ENCODE measurements at regions not wholly inside any gene's neighbourhood (a gene's known extent, or its start where the extent isn't known, plus 50 kb on each side); places are given as distances from the start of the nearest gene placed in this dataset.
"Not testable (repeated sequence)": the region's sequence is repeated elsewhere in the genome, so short reads cannot be mapped to it uniquely, and the experiment has no call there.

DNA sequence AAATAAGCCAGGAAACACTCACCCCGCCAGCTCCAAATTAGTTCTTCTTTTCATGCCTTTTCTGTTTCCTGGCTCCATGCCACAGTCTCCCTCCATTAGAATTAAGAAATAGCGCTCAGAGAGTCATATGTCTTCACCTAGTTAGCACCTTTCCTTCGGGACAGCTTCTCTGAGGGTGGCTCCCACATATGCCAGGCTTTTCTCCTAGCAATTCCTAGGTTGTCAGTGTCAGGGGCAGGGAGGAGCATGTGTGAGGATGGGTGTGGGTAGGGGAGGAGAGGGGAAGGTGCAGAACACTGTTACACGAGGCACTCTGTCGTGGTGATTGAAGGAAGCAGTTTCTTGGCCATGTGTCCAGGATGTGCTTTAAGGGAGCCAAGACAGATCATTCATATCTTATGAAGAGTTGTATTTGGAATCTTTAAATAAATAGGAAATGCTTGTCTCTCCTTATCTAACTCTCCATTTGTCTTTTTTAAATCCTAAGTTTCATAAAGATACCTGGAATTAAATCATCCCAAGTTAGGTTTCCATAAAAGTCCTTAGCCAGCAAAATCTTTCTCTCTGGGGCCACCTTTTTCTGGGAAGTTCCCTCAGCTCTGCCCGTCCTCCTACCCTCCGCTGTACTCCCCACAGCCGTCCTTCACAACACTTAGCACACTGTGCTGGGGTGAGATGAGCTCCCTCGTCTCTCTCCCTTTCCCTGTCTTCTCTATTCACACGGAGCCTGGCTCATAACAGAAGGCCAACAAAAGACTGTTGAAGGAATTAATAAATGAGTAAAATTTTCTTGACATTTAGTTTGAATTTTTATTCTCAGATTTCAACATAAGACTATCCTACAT lies 361.0 kb downstream of the CD83 start:
- DNase-seq (ENCODE audit: low spot score), result no peak

GRCh38 chr6:14481946-14482345 lies 364.4 kb downstream of the CD83 start:
- DNase-seq (ENCODE audit: low spot score), result not testable (repeated sequence)

DNA sequence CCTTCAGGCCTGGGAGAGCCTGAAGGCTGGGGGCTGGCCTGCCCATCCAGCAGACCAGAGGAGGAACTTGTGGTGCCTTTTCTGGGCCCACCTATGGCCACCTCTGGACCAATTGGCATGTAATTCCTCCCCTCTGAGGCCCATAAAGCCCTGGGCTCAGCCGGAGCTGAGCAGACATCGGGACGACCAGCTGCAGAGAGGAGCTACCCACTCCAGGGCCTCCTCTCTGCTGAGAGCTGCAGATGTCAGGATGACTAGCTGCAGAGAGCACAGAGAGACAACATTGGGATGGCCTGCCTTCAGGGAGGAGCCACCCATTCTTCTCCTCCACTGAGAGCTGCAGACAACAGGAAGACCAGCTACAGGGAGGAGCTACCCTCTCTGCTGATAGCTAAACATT lies 370.1 kb downstream of the CD83 start:
- DNase-seq (ENCODE audit: low spot score), result no peak

DNA sequence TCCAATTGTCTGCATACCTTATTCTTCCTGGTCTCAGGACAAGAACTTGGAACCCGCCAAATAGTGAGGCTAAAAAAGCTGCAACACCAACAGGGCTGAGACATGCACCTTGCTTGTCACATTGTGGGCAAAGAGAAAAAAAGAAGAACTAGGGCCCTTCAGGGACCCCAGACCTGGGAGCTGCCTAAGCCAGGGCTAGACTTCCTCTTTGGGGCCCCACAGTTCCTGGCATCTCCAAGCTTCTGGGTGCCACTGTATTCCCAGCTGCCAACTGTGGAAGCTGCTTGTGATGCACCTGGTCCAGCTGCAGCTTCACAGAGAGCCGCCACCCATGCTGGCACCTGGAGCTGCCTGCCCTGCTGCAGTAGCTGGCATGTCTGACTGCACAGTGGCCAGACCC lies 370.6 kb downstream of the CD83 start:
- no peak for DNase-seq (ENCODE audit: low spot score)

DNA sequence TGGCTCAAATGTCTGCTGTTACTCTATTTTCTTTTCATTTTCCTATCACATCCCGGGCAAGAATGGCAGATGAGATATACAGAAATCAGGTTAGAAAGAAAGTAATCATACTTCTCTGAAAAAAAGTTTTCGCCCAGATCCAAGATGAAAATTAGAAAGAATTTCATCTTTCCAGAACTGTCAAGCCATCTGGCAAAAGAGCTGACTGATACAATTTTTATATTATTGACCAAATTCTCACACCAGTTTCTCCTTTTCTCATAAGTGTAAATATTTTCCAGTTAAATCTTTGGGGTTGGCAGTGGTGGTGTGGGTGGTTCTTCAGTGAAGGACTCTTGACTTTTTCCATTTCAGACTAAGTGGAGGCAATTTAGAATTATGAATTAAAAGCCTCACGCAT lies 371.9 kb downstream of the CD83 start:
- DNase-seq (ENCODE audit: low spot score), result no peak

DNA sequence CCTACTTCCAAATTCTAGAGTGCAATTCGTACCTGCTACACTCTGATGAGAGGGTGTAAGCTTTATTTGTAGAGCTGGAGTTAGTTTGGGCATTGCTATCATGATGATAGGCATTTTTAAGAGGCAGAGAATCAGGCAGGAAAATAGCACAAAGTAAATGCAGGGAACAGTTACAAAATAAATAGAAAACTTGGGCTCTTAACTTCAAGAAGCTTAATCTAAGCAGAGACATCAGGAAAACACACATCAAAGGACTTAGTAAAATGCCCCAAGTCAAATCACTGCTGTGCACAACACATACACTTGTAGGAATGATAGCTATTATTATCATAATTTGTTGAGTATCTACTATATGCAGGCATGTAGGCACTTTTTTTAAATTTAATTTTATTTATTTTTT lies 381.2 kb downstream of the CD83 start:
- no peak for DNase-seq (ENCODE audit: low spot score)

DNA sequence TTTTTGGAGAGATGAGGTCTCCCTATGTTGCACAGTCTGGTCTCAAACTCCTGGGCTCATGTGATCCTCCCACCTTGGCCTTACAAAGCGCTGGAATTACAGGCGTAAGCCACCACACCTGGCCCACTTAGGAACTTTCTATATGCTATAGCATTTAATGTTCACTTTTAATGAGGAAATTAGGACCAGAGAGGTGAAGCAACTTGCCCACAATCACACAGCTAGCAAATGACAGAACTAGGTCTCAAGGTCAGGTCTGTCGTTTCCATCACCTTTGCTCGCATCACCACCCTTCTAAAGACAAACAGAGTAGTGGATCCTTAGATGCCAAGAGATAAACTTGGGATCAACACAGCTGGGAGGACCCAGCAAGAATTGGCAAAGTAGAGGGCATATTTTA lies 381.7 kb downstream of the CD83 start:
- no peak for DNase-seq (ENCODE audit: low spot score)

GRCh38 chr6:14499841-14500240 lies 382.3 kb downstream of the CD83 start:
- DNase-seq (ENCODE audit: low spot score), result no peak

DNA sequence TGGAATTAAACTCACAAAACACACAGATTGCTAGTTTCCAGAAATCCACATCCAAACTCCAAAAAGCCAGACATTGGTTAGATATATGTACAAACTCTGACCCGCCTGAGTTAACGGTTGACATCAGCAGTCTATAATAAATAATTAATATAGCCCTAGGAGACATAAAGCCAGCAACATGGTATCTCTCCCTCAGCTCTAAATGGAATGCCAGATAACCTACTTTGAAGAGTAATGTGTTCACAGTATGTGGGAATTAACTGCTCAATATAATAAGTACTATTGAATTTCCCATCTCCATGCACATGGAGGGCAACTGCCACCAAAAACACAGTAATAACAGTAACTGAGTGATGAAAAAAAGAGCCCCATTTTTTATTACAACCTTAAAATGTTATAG lies 383.2 kb downstream of the CD83 start:
- no peak for DNase-seq (ENCODE audit: low spot score)

DNA sequence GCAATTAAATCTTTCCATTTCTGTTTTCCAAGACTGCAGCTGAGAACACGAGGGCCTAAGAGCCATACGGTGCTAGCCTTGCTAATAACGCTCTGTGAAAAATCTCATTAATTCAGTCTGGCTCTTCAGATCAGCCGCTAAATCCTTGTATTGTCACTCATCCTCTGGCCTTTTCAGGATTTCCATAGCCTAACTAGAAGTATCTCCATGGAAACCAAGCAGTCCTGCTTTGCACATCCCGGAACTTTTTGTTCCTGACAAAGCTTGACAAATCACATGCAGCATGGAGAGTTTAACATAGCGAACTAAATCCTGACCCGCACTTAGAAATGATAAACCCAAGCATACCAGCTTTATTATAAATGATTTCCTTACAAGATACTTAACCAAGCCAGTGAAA lies 383.7 kb downstream of the CD83 start:
- DNase-seq (ENCODE audit: low spot score), result no peak

- no peak for DNase-seq (ENCODE audit: low spot score)
Observed at GRCh38 chr6:14501914-14502313, 384.3 kb downstream of the CD83 start.

DNA sequence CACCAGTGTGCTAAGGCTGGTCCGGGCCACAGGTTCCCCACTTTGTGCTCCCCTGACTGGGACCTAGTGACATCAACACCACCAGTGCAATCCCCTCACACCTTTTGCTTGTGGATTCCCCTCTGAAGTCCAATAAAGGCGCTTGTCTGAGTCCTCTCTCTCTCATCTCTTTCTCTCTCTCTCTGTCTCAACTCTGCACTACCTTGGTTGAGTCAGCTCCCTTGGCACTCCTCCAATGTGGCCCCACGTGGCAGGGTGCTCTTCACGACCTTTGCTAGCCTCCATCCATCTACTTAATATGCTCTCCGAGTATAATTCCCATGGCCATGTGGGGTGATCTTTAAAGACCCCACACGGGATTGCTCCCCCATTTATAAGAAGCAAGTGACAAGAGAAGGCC lies 385.0 kb downstream of the CD83 start:
- DNase-seq (ENCODE audit: low spot score), result no peak

- no peak for DNase-seq (ENCODE audit: low spot score)
Observed at GRCh38 chr6:14505401-14505800, 387.8 kb downstream of the CD83 start.

DNA sequence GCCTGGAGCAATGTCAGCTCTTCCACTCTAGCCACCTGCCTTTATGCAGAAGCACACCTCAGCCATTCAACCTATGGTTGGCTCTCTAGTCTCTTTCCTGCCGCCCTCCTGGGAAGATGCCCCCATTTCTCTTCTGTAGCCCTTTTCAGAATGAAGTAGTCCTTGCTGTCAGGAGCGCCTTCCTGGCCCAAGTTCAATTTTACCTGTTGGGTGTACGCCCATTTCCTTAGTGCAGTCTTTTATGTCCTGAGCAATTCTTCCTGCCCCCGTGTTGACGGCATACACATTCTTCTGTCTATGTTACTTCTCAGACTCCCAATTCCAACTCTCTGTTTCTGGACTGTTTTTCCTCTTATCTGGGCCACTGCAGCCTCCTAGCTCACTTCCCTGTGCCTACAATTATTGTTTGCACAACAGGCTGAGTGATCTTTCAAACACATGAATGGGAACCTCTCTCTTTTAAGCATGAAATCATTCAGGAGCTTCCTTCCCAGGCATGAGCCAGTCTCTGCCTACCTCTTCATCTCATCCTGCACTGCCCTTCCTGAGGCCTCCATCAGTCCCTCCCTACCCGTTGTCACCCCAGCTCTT lies 389.2 kb downstream of the CD83 start:
- no peak for DNase-seq (ENCODE audit: low spot score)

DNA sequence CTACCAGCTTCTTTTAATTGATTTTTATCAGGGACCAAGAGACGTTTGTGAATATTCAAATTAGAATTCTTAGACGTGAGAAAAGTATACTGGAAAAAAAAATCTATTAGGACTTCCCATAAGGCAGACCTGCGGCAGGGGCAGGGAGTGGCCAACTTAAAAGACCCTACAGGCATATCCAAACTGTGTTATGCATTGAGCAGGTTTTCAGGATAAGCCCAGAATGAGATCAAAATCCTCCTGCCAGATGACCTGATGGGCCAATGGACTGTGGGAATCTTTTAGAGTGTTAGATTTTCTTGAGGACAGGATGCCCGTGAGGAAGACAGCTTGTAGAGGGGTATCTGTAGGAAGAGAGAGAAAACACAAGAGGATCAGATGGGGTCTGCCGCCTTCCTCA lies 391.5 kb downstream of the CD83 start:
- no peak for DNase-seq (ENCODE audit: low spot score)

GRCh38 chr6:14510038-14510437 lies 392.5 kb downstream of the CD83 start:
- no peak for DNase-seq (ENCODE audit: low spot score)

DNA sequence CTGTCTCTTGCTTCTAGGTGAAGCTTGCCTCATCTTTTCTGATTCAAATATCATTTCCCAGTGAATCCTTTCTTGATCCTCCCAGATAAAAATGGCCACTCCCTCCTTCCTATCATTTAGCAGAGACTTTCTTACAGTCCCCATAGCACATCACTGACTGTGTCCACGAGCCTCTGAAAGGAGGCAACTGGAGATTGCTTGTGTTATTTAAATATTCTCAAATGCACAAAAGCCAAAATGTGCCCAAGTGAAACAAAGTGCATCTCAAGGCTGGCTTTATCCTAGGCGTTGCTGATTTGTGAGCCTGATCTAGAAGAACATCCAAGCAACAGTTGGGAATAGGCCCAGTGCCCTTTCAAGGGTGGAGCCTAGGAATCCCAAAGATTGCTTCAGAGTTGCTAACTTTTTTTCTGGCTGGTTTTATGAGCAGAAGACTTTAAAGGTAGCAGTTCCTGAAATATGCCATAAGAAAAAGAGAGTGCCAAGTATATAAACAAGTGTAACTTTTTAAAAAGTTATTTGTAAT lies 393.6 kb downstream of the CD83 start:
- no peak for DNase-seq (ENCODE audit: low spot score)

- DNase-seq (ENCODE audit: low spot score), result no peak
Observed at GRCh38 chr6:14512246-14512645, 394.7 kb downstream of the CD83 start.

DNA sequence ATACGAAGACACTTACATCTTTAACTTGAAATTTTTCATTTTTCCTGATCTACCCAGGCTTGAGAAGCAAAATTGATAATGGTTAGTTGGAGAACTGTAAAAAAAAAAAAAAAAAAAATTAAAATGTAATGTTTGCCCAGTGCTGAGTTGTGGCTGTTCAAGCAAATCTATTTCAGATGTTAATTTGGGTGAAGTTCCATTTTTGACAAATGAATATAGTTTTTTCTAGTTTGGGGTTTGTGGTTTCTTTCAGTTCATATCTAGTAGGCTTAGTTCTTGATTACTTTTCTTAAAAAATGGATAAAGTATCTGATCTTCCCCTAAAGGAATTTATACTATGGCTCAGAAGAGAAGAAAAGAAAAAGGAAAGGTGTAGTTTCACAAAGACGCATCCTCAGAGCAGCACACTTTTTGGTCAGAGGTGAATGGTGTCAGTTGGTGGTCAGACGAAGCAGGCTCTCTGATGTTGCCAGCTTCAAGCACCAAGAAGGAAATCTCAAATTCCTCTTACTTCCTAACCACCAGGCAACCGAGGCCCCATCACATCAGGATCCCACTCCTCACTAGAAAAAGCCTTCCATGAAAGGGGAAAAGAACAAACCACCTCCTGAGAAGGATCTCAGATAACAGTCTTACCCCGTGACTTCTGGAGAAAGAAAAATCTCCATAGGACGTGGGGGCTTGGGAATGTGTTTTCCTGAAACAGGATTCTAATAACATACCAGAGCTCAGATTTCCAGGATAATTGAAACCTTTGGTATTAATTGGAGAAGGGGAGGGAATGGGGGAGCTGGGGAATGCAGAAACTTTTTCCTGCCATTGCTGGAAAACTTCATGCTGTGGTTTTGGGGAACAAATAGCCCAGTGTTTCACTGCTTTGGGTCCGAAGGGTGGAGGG lies 396.2 kb downstream of the CD83 start:
- no peak for DNase-seq (ENCODE audit: low spot score)

GRCh38 chr6:14516956-14517355 lies 399.4 kb downstream of the CD83 start:
- DNase-seq (ENCODE audit: low spot score), result no peak

DNA sequence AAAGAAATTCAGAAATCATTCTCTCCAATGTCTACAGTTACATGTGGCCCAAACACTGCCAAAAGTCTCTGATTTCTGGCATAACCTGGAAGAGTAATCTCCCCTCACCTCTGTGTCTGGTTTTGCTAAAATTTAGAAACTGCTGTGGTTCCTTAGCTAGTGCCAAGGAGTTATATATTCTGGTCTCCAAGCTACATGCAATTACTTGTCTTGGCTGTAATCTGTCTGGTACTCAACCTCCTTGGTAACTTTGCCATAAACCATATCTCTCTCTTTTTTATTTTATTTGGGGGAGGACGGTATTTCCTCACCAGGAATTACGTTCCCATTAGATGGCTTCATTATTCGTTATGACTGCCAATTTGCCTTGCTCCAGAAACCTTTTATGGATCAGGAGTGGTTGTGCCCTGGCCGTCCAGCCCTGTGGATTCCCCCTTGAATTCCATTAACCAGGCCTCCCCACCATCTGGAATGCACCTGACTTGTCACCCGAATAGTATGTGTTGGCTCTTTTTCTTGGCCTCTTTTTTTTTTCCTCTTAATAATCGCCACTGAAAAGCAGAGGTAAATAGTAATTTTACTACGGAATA lies 400.0 kb downstream of the CD83 start:
- DNase-seq (ENCODE audit: low spot score), result no peak
